H1 (cell line): ENCODE measurements at regions not wholly inside any gene's neighbourhood (a gene's known extent, or its start where the extent isn't known, plus 50 kb on each side); places are given as distances from the start of the nearest gene placed in this dataset.

Experiments
- CBX5 ChIP-seq: fragments of 300-800, 300-1000 bp; sonication (generic); IDR thresholded peaks from 2 replicates; pipeline ENCODE4 v1.7.1; 2016; ENCODE audit warnings: antibody characterized with exemption, low read length, low read depth
- EGR1 ChIP-seq: IDR thresholded peaks from 2 replicates; pipeline ENCODE4 v1.6.1; 2011; ENCODE audit warnings: low read depth, low read length, borderline replicate concordance
- GABPA ChIP-seq: IDR thresholded peaks from 2 replicates; pipeline ENCODE4 v1.6.1; 2011; ENCODE audit warnings: mild to moderate bottlenecking, low read length, moderate library complexity, borderline replicate concordance; ENCODE audit not compliant: insufficient read depth
- MAFK ChIP-seq: IDR thresholded peaks from 2 replicates; pipeline ENCODE4 v1.6.1; 2012; ENCODE audit warnings: low read depth, mild to moderate bottlenecking, improper control_type of control experiment, low read length
- NRF1 ChIP-seq: IDR thresholded peaks from 2 replicates; pipeline ENCODE4 v1.6.1; 2011; ENCODE audit warnings: mild to moderate bottlenecking, low read depth, low read length, improper control_type of control experiment
- RFX5 ChIP-seq: IDR thresholded peaks from 2 replicates; pipeline ENCODE4 v1.6.1; 2011; ENCODE audit warnings: low read depth, low read length, improper control_type of control experiment, borderline replicate concordance
- SIRT6 ChIP-seq: IDR thresholded peaks from one replicate; pipeline ENCODE4 v1.7.1; 2012; ENCODE audit warnings: low read length, inconsistent platforms
- TCF12 ChIP-seq: IDR thresholded peaks from 2 replicates; pipeline ENCODE4 v1.6.1; 2011; ENCODE audit warnings: low read depth, mild to moderate bottlenecking, low read length
- TF ChIP-seq, protein P1 (sequence below): fragments of 300-600 bp; sonication (generic); IDR thresholded peaks from 2 replicates; pipeline ENCODE4 v1.7.1; 2012; ENCODE audit warnings: low read length, moderate library complexity, mild to moderate bottlenecking, inconsistent platforms; ENCODE audit not compliant: insufficient replicate concordance
- TF ChIP-seq, protein P2 (sequence below): IDR thresholded peaks from 2 replicates; pipeline ENCODE4 v1.6.1; 2012; ENCODE audit warnings: low read length, inconsistent platforms

DNA sequence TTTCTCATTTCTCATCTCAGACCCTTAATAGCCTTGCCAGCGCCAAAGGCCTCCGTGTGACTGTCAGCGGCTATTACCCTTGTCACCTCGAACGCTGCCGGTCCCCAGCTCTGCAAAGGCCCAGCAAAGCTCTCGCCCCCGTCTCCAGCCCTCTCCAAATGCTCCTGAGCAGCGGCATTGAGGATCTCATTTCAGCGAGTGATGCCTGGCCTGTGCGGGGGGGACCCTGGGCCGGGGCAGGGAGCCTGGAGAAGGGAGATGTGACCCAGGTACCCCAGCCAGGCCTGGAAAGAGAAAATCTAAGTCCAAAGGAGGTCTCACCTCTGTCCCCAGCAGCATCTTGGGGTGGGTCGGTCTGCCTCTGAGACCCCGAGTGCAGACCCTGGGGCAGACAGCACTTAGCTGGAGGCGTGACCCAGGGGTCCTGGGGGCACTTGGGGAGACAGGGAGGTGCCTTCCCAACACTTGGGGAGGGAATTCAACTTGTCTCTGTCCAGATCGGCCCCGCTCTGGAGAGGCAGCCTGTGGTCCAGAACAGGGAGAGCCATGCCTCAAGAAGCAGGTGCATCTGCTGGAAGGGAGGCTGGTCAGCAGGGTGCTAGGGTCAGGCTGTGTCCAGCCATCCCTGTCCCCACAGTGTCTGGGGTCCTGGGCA is 521.3 kb downstream of the TBC1D22A start (continued):
- TF ChIP-seq, protein P1, sequence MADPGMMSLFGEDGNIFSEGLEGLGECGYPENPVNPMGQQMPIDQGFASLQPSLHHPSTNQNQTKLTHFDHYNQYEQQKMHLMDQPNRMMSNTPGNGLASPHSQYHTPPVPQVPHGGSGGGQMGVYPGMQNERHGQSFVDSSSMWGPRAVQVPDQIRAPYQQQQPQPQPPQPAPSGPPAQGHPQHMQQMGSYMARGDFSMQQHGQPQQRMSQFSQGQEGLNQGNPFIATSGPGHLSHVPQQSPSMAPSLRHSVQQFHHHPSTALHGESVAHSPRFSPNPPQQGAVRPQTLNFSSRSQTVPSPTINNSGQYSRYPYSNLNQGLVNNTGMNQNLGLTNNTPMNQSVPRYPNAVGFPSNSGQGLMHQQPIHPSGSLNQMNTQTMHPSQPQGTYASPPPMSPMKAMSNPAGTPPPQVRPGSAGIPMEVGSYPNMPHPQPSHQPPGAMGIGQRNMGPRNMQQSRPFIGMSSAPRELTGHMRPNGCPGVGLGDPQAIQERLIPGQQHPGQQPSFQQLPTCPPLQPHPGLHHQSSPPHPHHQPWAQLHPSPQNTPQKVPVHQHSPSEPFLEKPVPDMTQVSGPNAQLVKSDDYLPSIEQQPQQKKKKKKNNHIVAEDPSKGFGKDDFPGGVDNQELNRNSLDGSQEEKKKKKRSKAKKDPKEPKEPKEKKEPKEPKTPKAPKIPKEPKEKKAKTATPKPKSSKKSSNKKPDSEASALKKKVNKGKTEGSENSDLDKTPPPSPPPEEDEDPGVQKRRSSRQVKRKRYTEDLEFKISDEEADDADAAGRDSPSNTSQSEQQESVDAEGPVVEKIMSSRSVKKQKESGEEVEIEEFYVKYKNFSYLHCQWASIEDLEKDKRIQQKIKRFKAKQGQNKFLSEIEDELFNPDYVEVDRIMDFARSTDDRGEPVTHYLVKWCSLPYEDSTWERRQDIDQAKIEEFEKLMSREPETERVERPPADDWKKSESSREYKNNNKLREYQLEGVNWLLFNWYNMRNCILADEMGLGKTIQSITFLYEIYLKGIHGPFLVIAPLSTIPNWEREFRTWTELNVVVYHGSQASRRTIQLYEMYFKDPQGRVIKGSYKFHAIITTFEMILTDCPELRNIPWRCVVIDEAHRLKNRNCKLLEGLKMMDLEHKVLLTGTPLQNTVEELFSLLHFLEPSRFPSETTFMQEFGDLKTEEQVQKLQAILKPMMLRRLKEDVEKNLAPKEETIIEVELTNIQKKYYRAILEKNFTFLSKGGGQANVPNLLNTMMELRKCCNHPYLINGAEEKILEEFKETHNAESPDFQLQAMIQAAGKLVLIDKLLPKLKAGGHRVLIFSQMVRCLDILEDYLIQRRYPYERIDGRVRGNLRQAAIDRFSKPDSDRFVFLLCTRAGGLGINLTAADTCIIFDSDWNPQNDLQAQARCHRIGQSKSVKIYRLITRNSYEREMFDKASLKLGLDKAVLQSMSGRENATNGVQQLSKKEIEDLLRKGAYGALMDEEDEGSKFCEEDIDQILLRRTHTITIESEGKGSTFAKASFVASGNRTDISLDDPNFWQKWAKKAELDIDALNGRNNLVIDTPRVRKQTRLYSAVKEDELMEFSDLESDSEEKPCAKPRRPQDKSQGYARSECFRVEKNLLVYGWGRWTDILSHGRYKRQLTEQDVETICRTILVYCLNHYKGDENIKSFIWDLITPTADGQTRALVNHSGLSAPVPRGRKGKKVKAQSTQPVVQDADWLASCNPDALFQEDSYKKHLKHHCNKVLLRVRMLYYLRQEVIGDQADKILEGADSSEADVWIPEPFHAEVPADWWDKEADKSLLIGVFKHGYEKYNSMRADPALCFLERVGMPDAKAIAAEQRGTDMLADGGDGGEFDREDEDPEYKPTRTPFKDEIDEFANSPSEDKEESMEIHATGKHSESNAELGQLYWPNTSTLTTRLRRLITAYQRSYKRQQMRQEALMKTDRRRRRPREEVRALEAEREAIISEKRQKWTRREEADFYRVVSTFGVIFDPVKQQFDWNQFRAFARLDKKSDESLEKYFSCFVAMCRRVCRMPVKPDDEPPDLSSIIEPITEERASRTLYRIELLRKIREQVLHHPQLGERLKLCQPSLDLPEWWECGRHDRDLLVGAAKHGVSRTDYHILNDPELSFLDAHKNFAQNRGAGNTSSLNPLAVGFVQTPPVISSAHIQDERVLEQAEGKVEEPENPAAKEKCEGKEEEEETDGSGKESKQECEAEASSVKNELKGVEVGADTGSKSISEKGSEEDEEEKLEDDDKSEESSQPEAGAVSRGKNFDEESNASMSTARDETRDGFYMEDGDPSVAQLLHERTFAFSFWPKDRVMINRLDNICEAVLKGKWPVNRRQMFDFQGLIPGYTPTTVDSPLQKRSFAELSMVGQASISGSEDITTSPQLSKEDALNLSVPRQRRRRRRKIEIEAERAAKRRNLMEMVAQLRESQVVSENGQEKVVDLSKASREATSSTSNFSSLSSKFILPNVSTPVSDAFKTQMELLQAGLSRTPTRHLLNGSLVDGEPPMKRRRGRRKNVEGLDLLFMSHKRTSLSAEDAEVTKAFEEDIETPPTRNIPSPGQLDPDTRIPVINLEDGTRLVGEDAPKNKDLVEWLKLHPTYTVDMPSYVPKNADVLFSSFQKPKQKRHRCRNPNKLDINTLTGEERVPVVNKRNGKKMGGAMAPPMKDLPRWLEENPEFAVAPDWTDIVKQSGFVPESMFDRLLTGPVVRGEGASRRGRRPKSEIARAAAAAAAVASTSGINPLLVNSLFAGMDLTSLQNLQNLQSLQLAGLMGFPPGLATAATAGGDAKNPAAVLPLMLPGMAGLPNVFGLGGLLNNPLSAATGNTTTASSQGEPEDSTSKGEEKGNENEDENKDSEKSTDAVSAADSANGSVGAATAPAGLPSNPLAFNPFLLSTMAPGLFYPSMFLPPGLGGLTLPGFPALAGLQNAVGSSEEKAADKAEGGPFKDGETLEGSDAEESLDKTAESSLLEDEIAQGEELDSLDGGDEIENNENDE = no peak
- TF ChIP-seq, protein P2, sequence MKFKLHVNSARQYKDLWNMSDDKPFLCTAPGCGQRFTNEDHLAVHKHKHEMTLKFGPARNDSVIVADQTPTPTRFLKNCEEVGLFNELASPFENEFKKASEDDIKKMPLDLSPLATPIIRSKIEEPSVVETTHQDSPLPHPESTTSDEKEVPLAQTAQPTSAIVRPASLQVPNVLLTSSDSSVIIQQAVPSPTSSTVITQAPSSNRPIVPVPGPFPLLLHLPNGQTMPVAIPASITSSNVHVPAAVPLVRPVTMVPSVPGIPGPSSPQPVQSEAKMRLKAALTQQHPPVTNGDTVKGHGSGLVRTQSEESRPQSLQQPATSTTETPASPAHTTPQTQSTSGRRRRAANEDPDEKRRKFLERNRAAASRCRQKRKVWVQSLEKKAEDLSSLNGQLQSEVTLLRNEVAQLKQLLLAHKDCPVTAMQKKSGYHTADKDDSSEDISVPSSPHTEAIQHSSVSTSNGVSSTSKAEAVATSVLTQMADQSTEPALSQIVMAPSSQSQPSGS = no peak
- TF ChIP-seq GABPA (no peak), CBX5 (no peak), NRF1 (no peak), SIRT6 (no peak), MAFK (no peak), TCF12 (no peak), RFX5 (no peak), EGR1 (no peak)
